Mucosa of descending colon (tissue), 3 donors: ENCODE measurements at regions not wholly inside any gene's neighbourhood (a gene's known extent, or its start where the extent isn't known, plus 50 kb on each side); places are given as distances from the start of the nearest gene placed in this dataset.

Experiments
- ATAC-seq: fragments of 200-7000 bp; cut with Tn5 transposase; one replicate; pipeline ENCODE4 v1.9.1; 2020; ENCODE audit warnings: mild to moderate bottlenecking, moderate library complexity
- DNase-seq, 3 donors: peaks; one replicate each; pipeline ENCODE4 v3.0.0-alpha.2; 2020
- H3K36me3 ChIP-seq: fragments of 200-600 bp; one replicate; pipeline ENCODE4 v1.8.0; 2021; ENCODE audit warnings: low read depth, mild to moderate bottlenecking
- H3K4me1 ChIP-seq: fragments of 200-600 bp; one replicate; pipeline ENCODE4 v1.8.0; 2021; ENCODE audit warnings: low read depth, mild to moderate bottlenecking
- H3K4me3 ChIP-seq: fragments of 200-600 bp; one replicate; pipeline ENCODE4 v1.8.0; 2021; ENCODE audit warnings: mild to moderate bottlenecking
- H3K9me3 ChIP-seq: fragments of 200-600 bp; one replicate; pipeline ENCODE4 v1.8.0; 2021; ENCODE audit warnings: mild to moderate bottlenecking
- intact Hi-C, 2 donors: fragments of 100-400 bp; cut with DNase I in 1 of 2; cut with micrococcal nuclease in 1 of 2; formaldehyde crosslinking; loops; one replicate each; pipeline versions ENCODE4 v1.11.0 to v1.11.1; 2022; cut with DNase I, micrococcal nuclease
- TF ChIP-seq, protein P1 (sequence below): fragments of 200-600 bp; IDR thresholded peaks from one replicate; pipeline ENCODE4 v1.8.0; 2022; ENCODE audit warnings: antibody characterized with exemption, mild to moderate bottlenecking
- donor health status: DM: no; HTN: no; CAD: no; lungs with moderate emphysema.
- donor health status: DM: no; HTN: no; CAD: no.
- donor health status: DM: no; HTN: yes; CAD: no.

DNA sequence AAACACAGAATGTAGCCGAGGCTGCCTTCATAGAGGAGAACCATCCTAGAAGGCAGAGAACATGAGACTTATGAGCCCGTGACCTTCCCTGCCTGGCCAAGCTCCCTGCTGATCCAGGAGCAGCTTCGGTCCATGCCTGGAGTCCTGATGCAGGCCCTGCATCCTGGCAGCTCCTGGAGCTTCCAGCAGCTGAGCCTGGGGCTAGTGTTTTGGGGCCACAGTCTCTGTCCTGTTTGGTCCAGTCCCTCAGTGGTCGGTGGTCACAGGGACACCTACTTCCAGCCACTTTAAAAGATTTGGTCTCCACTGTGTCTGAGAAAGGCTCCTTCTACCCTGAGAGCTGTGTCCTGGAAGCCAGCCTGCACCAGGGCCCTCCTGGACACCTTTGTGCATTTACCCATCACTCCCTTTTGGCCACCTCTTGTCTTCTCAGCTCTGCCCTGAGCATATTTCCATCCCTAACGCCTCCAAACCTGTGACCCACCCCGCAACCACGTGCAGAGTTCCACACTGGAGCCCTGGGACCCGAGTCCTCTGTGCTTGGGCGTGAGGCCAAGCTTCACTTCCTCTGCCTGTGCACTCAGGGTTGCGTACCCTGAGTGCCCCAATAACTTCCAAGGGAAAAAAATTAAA lies 315.2 kb upstream of the ZNF32 start:
- no peak for ATAC-seq
- H3K4me3 ChIP-seq: no peak overlapping the region
- intact Hi-C loops: no loop called here
- no peak for DNase-seq
- no peaks in the 10 kb centered on the region for H3K9me3 ChIP-seq
- peaks cover 5% of the 10 kb centered on the region for H3K4me1 ChIP-seq
- TF ChIP-seq, protein P1, sequence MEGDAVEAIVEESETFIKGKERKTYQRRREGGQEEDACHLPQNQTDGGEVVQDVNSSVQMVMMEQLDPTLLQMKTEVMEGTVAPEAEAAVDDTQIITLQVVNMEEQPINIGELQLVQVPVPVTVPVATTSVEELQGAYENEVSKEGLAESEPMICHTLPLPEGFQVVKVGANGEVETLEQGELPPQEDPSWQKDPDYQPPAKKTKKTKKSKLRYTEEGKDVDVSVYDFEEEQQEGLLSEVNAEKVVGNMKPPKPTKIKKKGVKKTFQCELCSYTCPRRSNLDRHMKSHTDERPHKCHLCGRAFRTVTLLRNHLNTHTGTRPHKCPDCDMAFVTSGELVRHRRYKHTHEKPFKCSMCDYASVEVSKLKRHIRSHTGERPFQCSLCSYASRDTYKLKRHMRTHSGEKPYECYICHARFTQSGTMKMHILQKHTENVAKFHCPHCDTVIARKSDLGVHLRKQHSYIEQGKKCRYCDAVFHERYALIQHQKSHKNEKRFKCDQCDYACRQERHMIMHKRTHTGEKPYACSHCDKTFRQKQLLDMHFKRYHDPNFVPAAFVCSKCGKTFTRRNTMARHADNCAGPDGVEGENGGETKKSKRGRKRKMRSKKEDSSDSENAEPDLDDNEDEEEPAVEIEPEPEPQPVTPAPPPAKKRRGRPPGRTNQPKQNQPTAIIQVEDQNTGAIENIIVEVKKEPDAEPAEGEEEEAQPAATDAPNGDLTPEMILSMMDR: no peak
- H3K36me3 ChIP-seq: no peaks in the 10 kb centered on the region

DNA sequence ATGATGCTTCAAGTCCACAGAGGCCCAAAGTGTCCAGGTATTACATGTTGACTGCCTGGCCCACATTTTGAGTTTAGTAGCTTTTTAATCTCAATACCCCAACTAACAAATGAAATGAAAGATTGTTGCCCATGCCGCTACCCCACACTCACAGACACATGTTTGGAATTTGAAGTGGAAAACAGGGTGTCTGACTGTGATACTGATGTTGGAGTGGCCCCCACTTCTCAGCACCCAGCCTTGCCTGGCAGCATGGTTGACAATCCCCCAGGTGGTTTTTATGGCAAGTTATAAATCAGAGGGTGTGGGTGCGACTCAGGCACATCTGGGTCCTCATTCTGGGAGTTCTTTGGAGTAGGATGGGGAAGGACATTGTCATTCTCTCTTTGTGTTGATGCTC lies 314.7 kb upstream of the ZNF32 start:
- no peak for DNase-seq
- ATAC-seq: no peak
- intact Hi-C loops: no loop called here
- Histone ChIP-seq H3K36me3 (no peaks in the 10 kb centered on the region), H3K9me3 (no peaks in the 10 kb centered on the region), H3K4me1 (peaks cover 5% of the 10 kb centered on the region), H3K4me3 (no peak overlapping the region)
- TF ChIP-seq, protein P1: no peak

DNA sequence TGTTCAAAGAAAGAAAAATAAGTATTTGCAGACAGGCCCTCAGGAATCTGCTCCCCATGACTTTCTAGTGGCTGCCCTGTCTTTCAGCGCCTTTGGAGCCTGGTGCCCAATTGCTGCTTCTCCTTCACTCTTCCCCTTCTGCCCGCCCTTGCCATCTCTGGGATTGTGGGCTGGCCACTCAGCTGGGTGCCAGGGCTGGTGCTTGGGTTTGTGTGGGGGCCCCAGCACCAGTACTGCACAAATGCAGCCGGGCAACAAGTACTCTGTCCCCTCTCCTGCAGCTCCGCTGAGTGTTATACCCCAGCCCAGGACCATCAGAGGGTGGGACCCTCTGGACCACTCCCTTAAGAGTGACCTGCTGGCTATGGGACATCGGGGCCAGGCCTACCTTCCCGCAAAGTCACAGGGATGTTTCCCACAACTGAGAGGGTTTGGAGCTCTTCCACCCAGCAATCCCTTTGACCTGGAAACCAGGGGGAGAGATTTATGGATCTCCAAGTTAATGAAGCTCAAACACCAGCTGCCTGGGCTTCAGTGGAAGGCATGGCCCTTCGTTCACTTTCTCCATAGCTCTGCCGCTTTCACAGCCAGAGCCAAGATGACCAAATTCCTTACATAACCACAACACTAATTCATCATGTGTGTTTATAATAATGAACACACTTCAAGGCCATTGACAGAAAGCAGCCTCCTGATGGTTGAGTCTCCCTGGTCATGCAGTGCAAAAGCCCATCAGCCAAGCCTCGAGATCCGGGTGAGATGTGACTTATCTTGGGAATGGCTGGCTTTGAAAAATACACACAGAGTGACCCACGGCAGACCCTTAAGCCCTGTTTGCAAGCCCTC lies 313.9 kb upstream of the ZNF32 start:
- intact Hi-C loops: no loop called here

DNA sequence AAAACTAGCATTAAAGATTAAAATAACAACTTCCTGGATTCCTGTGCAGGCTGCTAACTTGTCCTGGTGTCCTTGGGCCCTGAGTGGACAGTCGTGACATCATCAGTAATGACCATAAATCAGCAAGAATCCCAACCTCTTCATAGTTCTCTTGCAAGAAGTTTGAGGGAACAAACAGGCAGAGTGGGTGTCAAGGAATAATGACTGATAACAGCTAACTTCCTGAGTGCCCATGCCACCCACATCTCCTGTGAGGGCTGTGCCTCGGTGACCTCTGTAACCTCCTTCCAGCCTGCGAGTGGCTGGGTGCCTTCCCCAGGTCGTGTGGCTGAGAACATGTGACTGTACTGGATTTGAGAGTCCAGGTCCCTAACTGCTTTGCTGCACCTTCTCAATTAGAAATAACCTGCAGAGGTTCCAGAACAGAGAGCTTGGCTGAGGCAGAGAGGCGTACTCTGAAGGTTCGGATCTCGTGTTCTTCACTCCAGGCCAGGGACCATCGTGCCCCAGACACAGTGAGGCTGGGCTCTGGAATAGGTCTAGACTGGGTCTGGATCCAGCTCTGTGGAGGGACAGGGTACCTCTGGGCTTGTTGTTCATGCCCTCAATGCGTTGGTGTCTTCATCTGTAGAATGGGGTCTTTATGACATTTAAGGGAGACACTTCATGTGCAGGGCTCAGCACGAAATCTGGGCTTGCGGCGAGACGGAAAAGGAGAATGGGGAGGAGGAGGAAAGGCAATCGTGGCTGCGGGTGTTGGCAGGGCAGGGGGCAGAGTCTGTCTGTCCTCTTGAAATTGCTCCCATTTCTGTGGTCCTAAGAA lies 313.1 kb upstream of the ZNF32 start:
- TF ChIP-seq, protein P1: no peak
- no peaks in the 10 kb centered on the region for H3K36me3 ChIP-seq
- H3K4me3 ChIP-seq: no peak overlapping the region
- DNase-seq (no peak), ATAC-seq (no peak)
- H3K9me3 ChIP-seq: no peaks in the 10 kb centered on the region
- H3K4me1 ChIP-seq: peaks cover 5% of the 10 kb centered on the region
- intact Hi-C loops: no loop called here

More for the DNA sequence above, 313.9 kb upstream of the ZNF32 start:
- ATAC-seq: peak; percentile 24
- Histone ChIP-seq H3K4me3 (no peak overlapping the region), H3K4me1 (peaks cover 5% of the 10 kb centered on the region), H3K36me3 (no peaks in the 10 kb centered on the region), H3K9me3 (no peaks in the 10 kb centered on the region)
- DNase-seq: peak in 1 of 3 donors; percentile 16
- TF ChIP-seq, protein P1: no peak

DNA sequence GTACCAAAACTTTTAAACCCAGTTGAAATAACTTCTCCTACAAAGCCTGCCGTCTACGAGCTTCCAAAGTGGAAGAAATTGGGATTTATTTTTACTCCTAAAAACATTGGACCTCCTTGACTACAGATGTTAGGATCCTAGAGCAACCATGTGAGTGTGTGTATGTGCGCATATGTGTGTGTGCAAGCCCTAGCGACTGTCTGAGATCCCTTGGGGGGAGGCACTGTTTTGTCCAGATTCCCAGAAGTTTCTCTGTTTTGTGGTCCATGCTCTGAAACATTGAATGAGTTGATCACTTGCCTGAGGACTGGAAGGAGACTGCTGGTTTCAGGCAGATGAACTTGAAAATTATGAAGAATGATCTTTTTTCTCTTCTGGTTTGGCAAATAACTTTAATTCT lies 312.3 kb upstream of the ZNF32 start:
- TF ChIP-seq, protein P1: no peak
- peaks cover 5% of the 10 kb centered on the region for H3K4me1 ChIP-seq
- H3K9me3 ChIP-seq: no peaks in the 10 kb centered on the region
- no peak overlapping the region for H3K4me3 ChIP-seq
- ATAC-seq: no peak
- no peaks in the 10 kb centered on the region for H3K36me3 ChIP-seq
- DNase-seq: no peak
- intact Hi-C loops: no loop called here
